ENCODE measurements at regions not wholly inside any gene's neighbourhood (a gene's known extent, or its start where the extent isn't known, plus 50 kb on each side); places are given as distances from the start of the nearest gene placed in this dataset.

DNA sequence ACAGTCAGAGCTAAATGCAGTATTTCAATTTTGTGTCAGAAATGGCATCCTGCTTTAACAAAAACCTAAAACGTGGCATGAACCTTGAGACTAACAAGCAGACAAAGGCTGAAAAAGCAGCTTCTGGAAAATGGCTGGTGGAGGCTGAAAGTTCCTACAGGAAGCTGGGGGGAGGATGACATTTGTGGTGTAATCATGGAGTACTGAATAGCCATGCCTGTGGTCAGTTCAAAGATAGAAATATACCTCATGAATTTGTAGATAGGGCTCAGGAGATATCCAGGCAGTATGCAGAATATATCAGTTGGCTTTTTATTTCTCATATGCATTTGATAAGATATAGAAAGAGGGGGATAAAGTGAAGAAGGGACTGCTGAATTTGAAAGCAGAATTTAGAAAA is 181.7 kb downstream of the UQCRFS1 start:
- no peak overlapping the region for H2BK20ac ChIP-seq (ENCODE audit: low read depth, low read length, poor library complexity, severe bottlenecking)
- TF ChIP-seq, protein P1, sequence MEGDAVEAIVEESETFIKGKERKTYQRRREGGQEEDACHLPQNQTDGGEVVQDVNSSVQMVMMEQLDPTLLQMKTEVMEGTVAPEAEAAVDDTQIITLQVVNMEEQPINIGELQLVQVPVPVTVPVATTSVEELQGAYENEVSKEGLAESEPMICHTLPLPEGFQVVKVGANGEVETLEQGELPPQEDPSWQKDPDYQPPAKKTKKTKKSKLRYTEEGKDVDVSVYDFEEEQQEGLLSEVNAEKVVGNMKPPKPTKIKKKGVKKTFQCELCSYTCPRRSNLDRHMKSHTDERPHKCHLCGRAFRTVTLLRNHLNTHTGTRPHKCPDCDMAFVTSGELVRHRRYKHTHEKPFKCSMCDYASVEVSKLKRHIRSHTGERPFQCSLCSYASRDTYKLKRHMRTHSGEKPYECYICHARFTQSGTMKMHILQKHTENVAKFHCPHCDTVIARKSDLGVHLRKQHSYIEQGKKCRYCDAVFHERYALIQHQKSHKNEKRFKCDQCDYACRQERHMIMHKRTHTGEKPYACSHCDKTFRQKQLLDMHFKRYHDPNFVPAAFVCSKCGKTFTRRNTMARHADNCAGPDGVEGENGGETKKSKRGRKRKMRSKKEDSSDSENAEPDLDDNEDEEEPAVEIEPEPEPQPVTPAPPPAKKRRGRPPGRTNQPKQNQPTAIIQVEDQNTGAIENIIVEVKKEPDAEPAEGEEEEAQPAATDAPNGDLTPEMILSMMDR (conservative IDR thresholded peaks at IDR 0.05), result no peak
- H3K9me3 Mint-ChIP-seq, result no peaks in the 10 kb centered on the region; a peak in 2 of 5 replicates
- no peaks in the 10 kb centered on the region for H3K4me1 ChIP-seq (ENCODE audit: insufficient read depth, low read length)
- no peak overlapping the region for H2AFZ ChIP-seq (ENCODE audit: low read length)
- peaks cover 0 to under 1% (median 0%) of the 10 kb centered on the region in 3 experiments; a peak in 1 of 7 replicates for H3K36me3 Mint-ChIP-seq (ENCODE audit: insufficient read depth in 1 of 3, low read depth in 3 of 3)
- H3K27ac ChIP-seq (ENCODE audit: insufficient read length, low read depth, low read length), result no peak overlapping the region
- no peak overlapping the region for H2AK5ac ChIP-seq (ENCODE audit: insufficient read length, low read length)
- no peak overlapping the region for H4K91ac ChIP-seq (ENCODE audit: insufficient read length, low read depth, low read length)
- no peak overlapping the region for H3K4me3 Mint-ChIP-seq
- no peak overlapping the region for H2BK5ac ChIP-seq (ENCODE audit: insufficient read length, low read length)
- no peak overlapping the region for H2BK120ac ChIP-seq (ENCODE audit: low read depth, low read length, poor library complexity, severe bottlenecking)
- no peaks in the 10 kb centered on the region for H3K23me2 ChIP-seq (ENCODE audit: insufficient read length, low read depth, low read length, poor library complexity, severe bottlenecking)
- no peak overlapping the region for H2BK15ac ChIP-seq (ENCODE audit: low read depth, low read length)
- no peak overlapping the region for H3K14ac ChIP-seq (ENCODE audit: insufficient read depth, low read length)
- no peaks in the 10 kb centered on the region for H3K79me2 ChIP-seq (ENCODE audit: insufficient read depth, low read length)
- H3K4ac ChIP-seq (ENCODE audit: low read depth, low read length), result no peak overlapping the region
- H3K4me2 ChIP-seq (ENCODE audit: insufficient read depth, insufficient read length, low read length), result no peak overlapping the region
- no peaks in the 10 kb centered on the region for H3K27me3 ChIP-seq (ENCODE audit: insufficient read depth, low read length)
- H2BK12ac ChIP-seq (ENCODE audit: insufficient read length, low read depth, low read length), result no peak overlapping the region
- H3K9ac ChIP-seq (ENCODE audit: extremely low read depth, insufficient read length, low read length), result no peak overlapping the region
- H3K27ac Mint-ChIP-seq, result no peak overlapping the region
- peaks cover 3 to 11% of the 10 kb centered on the region in 2 experiments; a peak in 2 of 4 replicates for H3K4me1 Mint-ChIP-seq
- no peak overlapping the region for H3K23ac ChIP-seq (ENCODE audit: insufficient read length, low read depth, low read length)
- H4K20me1 ChIP-seq (ENCODE audit: control insufficient read depth, insufficient read depth, insufficient read length), result no peaks in the 10 kb centered on the region
- H3K27me3 Mint-ChIP-seq (ENCODE audit: low read depth), result no peaks in the 10 kb centered on the region; the same call in 1 of the 2 replicates
- no peak overlapping the region for H3T11ph ChIP-seq (ENCODE audit: low read length)
- H3K56ac ChIP-seq (ENCODE audit: insufficient read length, low read depth, low read length), result no peak overlapping the region
- no peaks in the 10 kb centered on the region for H3K79me1 ChIP-seq (ENCODE audit: insufficient read depth, low read depth, low read length, poor library complexity, severe bottlenecking)
- no peak overlapping the region for H3K18ac ChIP-seq (ENCODE audit: insufficient read length, low read depth, low read length)
- no CpG with 5 or more reads among the region's 1 CpG for WGBS (ENCODE audit: extremely low coverage, insufficient read length, low lambda C conversion rate)
- no peak for DNase-seq
- no peak overlapping the region for H4K5ac ChIP-seq (ENCODE audit: insufficient read length, low read depth, low read length)
- H3K9me3 ChIP-seq (ENCODE audit: control insufficient read depth, low read depth, low read length), result no peaks in the 10 kb centered on the region
- no peak overlapping the region for H4K8ac ChIP-seq (replicated peaks; ENCODE audit: insufficient read length, low read depth, low read length)
